IPS DF 4.7 (cell line): ENCODE measurements at regions not wholly inside any gene's neighbourhood (a gene's known extent, or its start where the extent isn't known, plus 50 kb on each side); places are given as distances from the start of the nearest gene placed in this dataset.

ENCODE experiments used
- DNase-seq: peaks from one replicate; pipeline ENCODE4 v3.0.0-alpha.2; 2013; ENCODE audit warnings: low spot score; ENCODE audit errors: extremely low read depth

GRCh38 chr18:33959609-33960008 lies 265.1 kb downstream of the NOL4 start:
- DNase-seq, result no peak

GRCh38 chr18:33957707-33958106 lies 267.0 kb downstream of the NOL4 start:
- no peak for DNase-seq

- no peak for DNase-seq
Measured at GRCh38 chr18:33951031-33951430, 273.7 kb downstream of the NOL4 start.

GRCh38 chr18:33946336-33946735 lies 278.4 kb downstream of the NOL4 start:
- no peak for DNase-seq

GRCh38 chr18:33944493-33944892 lies 280.2 kb downstream of the NOL4 start:
- no peak for DNase-seq

GRCh38 chr18:33937270-33937816 lies 287.4 kb downstream of the NOL4 start:
- DNase-seq, result no peak

- no peak for DNase-seq
Measured at GRCh38 chr18:33934258-33934657, 290.5 kb downstream of the NOL4 start.

GRCh38 chr18:33928231-33928630 lies 296.5 kb downstream of the NOL4 start:
- no peak for DNase-seq

GRCh38 chr18:33924576-33924975 lies 300.1 kb downstream of the NOL4 start:
- DNase-seq, result no peak

GRCh38 chr18:33923980-33924379 lies 300.7 kb downstream of the NOL4 start:
- no peak for DNase-seq

GRCh38 chr18:33918571-33918970 lies 306.1 kb downstream of the NOL4 start:
- no peak for DNase-seq

- DNase-seq, result no peak
Measured at GRCh38 chr18:33916200-33916599, 308.5 kb downstream of the NOL4 start.

GRCh38 chr18:33914399-33914798 lies 310.3 kb downstream of the NOL4 start:
- no peak for DNase-seq

- DNase-seq, result no peak
Measured at GRCh38 chr18:33906046-33906445, 318.7 kb downstream of the NOL4 start.

GRCh38 chr18:33901894-33902512 lies 322.7 kb downstream of the NOL4 start:
- no peak for DNase-seq

GRCh38 chr18:33900638-33901037 lies 322.6 kb downstream of the ASXL3 start:
- DNase-seq, result no peak

- no peak for DNase-seq
Measured at GRCh38 chr18:33898427-33898826, 320.4 kb downstream of the ASXL3 start.

GRCh38 chr18:33878213-33878612 lies 300.2 kb downstream of the ASXL3 start:
- no peak for DNase-seq

- DNase-seq, result no peak
Measured at GRCh38 chr18:33875029-33875565, 297.1 kb downstream of the ASXL3 start.

- no peak for DNase-seq
Measured at GRCh38 chr18:33873112-33873511, 295.1 kb downstream of the ASXL3 start.

GRCh38 chr18:33871363-33872025 lies 293.5 kb downstream of the ASXL3 start:
- no peak for DNase-seq

GRCh38 chr18:33870059-33870458 lies 292.0 kb downstream of the ASXL3 start:
- no peak for DNase-seq

GRCh38 chr18:33866386-33866785 lies 288.4 kb downstream of the ASXL3 start:
- DNase-seq, result no peak
